H1 (cell line): ENCODE measurements at regions not wholly inside any gene's neighbourhood (a gene's known extent, or its start where the extent isn't known, plus 50 kb on each side); places are given as distances from the start of the nearest gene placed in this dataset.

ENCODE experiments used
- HDAC6 ChIP-seq: IDR thresholded peaks from one replicate; pipeline ENCODE4 v1.7.1; 2012; ENCODE audit warnings: low read depth, mild to moderate bottlenecking, inconsistent platforms, low read length, moderate library complexity
- SUZ12 ChIP-seq: fragments of 200-600 bp; sonication (generic); IDR thresholded peaks from 2 replicates; pipeline ENCODE4 v1.6.1; 2012; ENCODE audit warnings: mild to moderate bottlenecking, inconsistent platforms, low read length, moderate library complexity, mixed read lengths
- TAF1 ChIP-seq: IDR thresholded peaks from 2 replicates; pipeline ENCODE4 v1.6.1; 2011; ENCODE audit warnings: mild to moderate bottlenecking, low read depth, low read length

GRCh38 chr15:98221577-98221976 lies 261.1 kb downstream of the ARRDC4 start (continued):
- TF ChIP-seq TAF1, result no peak
- TF ChIP-seq SUZ12, result no peak
- TF ChIP-seq HDAC6, result no peak
